HEK293T (cell line): ENCODE measurements at regions not wholly inside any gene's neighbourhood (a gene's known extent, or its start where the extent isn't known, plus 50 kb on each side); places are given as distances from the start of the nearest gene placed in this dataset.

Experiments used
- ELF4 ChIP-seq: fragments of 450-650 bp; IDR thresholded peaks from 2 replicates; pipeline ENCODE4 v1.6.1; 2017; ENCODE audit warnings: antibody characterized with exemption
- FOXM1 ChIP-seq: fragments of 450-650 bp; IDR thresholded peaks from 2 replicates; pipeline ENCODE4 v1.6.1; 2017; ENCODE audit warnings: mild to moderate bottlenecking, borderline replicate concordance

DNA sequence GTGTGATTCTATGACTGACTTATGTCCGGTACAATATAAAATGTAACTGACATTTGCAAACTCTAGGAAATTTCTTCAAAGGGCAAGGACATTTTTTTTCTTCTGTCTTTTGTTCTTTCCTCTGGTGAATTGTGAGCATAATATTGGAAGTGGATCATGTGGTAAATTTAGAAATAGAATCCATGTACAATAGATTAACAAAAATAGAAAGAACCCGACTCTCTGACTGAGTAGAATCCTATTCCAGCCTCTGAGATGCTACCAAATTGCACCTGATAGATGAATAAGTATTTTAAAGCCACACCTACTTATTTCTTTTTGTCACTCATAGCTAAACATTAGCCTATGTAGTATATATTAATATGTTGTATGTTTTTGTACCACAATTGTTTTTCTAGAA lies 860.3 kb downstream of the LUZP2 start:
- no peak for TF ChIP-seq FOXM1
- TF ChIP-seq ELF4 = no peak
